Activated T-cell treated with anti-CD3 and anti-CD28 coated beads, Interleukin-2, amount 50 U/mL, for 1 hour (primary cell): ENCODE measurements at regions not wholly inside any gene's neighbourhood (a gene's known extent, or its start where the extent isn't known, plus 50 kb on each side); places are given as distances from the start of the nearest gene placed in this dataset.

Experiments used
- DNase-seq: peaks from one replicate; pipeline ENCODE4 v3.0.0-alpha.2; 2020

DNA sequence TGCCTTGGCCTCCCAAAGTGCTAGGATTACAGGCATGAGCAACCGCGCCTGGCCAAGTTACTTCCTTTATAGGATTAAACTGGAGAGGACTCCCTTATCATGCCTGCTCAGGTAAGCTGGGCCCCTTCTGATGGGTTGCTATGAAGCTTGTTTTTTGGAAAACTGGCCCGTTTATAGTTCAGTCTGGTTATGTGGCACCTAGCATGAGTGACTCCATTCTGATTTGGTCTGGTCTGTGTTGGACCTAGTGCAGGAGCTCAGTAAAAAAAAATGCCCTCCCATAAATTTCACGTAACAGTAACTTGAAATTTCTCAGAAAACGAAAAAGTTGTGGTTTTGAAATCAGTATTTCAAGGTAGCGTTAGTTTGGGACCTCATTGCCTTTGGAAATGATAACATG, 448.4 kb downstream of the HACE1 start:
- no peak for DNase-seq

DNA sequence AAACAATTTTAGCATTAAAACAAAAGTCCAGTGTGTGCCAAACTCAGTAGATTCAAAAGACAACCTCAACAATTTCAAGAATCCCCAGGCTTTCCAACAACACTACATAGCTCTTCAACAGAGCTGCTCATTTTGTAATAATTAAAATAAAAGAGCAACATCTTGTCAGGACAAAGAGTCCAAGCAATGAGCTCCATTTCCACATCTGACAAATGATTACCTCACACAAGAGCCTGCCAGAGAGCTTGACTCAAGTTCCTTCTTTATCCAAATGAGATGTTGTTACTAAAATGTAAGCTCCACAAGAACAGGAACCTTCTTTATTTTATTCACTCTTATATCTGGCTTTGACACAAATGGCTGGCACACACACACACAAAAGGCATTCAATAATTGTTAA, 449.8 kb downstream of the HACE1 start:
- DNase-seq: no peak

DNA sequence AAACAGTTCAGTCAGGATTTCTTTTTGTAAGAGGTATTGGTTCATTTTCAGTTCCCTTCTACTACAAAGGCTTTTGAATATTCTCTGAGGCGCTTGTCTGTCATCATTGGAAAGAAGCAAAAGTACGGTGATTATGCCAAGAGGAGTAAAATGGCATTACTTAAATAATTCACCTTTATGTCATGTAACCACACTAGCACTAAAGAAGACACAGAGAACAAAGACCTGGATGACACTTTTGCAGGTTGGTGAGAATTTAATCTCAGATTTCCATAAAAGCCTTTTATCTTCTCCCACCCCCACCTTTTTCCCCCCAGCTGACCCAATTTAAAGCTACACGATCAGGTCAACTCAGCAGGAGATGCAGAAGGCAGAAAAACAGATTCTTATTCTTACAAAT, 451.8 kb downstream of the HACE1 start:
- no peak for DNase-seq

DNA sequence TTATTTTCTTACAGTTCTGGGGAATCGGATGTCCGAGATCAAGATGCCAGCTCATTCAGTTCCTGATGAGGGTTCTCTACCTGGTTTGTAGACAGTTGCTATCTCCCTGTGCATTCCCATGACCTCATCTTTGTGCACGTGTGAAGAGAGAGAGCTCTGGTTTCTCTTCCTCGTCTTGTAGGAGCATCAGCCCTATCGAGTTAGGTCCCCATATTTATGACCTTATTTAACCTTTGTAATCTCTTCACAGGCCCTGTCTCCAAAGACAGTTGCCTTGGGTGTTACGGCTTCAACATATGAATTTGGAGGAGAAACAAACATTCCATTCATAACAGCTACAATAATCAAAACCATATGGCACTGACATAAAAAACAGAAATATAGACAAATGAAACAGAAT, 455.3 kb downstream of the HACE1 start:
- DNase-seq: no peak

DNA sequence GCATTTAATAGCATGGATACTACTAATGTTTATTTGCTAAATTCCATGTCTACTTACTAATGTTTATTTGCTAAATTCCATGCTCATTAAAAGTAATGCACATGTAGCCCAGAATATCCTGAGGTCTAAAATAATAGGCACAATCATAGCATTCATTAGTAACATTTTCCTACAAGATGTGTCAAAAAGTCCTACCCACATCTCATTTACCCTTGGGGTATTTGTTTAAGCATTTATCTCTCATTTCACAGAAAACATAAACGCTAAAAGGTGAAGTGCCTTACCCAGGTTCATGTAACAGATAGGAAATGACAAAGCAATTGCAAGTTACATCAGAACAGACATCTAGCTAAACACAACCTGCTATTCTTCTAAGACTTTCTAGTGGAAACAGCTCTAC, 457.1 kb downstream of the HACE1 start:
- no peak for DNase-seq

DNA sequence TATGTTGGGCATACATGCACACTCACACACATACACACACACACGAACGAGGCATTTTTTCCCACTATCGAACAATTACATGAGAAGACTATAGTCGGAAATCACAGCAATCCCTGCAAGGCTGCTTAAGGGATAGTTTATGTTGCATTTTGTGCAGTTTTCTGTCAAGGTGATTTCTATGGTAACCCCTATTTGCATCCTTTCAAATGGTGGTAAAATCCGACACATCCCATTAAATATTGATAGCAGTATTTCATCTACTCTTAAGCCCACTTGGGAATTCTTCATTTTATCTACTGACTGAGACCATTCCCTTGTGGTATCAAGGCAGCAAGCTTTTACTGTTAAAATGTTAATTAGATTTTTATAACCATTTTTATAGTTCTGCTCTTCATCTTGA, 457.8 kb downstream of the HACE1 start:
- no peak for DNase-seq

DNA sequence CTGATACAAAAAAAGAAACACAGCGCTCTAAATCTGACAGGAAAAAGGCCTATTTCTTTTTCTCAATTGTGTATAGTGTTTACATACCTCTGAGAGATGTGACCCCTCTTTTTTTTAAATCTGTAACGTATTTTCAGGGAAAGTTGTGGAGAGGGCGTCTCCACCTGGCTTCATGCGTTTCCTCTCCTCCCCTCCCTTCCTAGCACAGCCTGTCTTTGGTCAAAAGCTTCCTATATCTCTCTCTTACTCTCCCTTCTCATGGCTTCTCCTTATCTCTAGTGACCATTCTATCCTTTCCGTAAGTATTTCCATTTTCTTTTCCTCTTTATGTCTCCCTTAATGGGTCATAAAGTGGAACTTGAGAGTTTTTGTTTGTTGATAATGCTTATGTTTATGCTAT, 458.9 kb downstream of the HACE1 start:
- no peak for DNase-seq

DNA sequence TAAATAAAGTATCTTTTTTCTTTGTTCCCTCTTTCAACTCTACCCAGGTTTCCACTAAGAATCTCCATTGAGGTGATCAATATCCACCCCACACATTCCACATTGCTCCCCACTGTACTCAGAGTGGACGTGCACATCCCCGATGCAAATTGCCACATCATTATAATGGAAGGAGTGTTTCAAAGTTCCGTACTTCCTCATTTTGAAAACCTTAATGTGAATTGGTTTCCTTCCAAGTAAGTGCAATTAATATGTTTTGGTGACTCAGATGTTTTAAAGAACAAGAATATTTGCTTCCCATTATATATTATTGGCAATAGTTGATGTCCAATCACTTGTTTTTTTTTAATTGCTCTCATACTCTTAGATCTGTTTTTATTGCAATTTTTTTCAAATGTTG, 463.6 kb downstream of the HACE1 start:
- no peak for DNase-seq

DNA sequence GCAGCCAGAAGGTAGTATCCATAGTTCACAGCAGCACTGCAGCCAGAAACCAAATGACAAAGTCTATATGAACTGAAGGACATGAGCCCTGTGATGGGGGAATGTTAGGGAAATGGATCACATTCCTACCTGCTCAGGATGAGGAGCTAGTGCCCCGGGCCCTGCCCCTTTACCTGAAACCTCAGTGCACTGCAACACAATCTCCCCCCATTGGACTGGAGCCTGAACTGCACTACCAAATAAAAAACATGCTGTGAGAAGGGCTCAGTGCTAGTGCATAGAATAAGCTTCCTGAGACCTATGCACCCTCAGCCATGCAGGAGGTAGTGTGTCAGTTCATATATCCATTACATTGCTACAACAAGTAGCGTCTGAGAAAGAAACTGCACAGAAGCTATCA, 477.8 kb downstream of the HACE1 start:
- DNase-seq: no peak

DNA sequence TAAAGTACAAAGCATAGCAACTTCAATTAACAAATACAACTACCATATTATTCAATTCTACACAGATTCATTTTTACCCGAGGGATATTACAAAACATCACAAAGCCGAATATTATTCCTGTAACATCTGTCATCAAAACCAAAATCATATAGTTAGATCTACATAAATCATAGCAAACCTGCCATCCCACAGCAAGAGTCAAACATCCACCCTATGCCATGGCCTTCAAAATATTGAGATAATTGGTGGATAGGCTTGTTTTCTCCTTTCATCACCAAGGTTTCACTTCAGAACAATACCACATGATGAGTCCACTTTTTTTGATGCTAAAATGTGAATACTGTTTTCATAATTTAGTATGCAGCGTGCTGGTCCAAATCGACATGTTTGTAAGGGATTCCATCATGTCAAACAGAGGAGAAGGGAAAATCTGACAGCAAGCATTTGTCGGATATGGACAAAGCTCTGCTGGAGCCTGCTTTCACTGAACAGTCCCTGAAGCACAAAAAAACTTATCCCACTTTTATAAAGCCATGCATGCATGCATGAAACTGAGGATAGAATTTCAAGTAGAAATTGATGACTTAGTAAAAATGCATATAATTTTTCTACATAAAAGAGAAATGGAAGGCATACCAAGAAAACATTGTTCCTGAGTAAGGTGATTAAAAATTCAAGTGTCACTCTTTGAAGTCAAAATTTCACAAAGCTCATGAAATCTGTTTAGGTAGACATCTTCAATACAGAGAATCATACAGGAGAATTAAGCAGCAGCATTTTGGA, 494.1 kb downstream of the HACE1 start:
- no peak for DNase-seq

DNA sequence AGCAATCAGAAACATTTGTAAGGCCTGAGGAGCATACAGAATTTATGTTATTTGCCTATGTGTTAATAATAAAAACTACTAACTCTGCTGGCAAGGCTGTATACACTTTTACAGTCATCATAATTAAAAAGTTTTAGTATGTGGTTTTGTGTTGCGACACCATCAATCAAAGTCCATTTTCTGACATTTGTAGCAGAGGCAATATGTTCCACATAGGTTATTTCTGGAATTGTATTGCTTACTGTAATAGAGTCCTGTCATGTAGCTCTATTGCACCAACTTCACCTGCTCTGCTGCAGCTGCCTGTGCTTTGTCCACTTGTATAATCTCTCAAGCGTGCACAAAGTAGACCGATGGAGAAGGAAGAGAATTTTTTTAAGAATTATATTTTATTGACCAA, 501.8 kb downstream of the HACE1 start:
- DNase-seq: no peak

DNA sequence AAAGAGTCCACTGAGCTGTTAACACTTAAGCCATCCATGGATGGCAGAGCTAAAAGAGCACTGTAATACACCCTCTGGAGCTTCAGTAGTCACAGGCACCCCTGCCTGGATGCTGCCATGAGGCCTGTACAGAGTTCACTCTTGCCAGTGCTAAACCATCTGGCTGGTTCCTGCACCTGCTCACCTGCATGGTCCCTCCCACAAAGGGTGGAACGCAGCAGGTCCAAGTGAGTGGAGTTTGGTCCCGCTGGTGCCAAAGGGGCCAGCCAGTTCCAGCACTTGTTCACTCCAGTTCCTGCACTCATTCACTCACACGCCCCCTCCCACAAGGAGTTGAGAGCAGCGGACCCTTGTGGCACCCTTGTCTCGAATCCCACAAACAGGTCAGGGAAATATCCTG, 503.5 kb downstream of the HACE1 start:
- no peak for DNase-seq

DNA sequence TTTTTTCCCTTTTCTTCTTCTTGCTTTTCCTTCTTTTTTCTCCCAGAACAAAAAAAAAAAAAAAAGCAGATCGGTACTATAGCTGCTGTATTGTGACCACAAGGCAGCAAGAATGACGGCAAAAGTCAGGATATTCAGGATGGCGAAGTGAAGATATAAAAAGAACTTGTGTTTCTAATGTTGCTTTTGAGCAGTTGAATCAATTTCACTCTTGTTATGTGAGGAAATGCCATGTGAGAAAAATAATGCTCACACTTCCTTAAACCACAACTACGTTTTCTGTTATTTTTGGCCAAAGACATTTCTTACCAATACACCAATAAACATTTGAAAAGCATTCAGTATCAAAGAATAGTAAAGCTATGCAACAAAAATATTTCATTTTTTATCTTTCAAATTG, 510.5 kb downstream of the HACE1 start:
- no peak for DNase-seq

DNA sequence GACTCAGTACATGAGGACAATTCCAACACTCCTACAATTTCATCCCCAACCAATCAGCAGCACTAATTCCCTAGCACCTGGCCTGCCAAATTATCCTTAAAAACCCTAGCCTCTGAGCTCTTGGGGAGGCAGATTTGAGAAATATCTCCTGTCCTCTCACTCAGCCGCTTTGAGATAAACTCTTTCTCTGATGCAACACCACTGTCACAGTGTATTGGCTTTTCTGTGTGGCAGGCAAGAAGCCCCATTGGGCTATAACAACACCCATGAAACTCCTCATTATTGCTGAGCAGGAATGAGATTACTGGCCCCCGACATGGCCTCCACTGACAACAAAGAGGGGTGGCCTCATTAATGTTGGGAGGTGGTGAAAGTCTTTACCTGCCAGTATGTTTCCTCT, 515.5 kb downstream of the HACE1 start:
- DNase-seq: no peak

DNA sequence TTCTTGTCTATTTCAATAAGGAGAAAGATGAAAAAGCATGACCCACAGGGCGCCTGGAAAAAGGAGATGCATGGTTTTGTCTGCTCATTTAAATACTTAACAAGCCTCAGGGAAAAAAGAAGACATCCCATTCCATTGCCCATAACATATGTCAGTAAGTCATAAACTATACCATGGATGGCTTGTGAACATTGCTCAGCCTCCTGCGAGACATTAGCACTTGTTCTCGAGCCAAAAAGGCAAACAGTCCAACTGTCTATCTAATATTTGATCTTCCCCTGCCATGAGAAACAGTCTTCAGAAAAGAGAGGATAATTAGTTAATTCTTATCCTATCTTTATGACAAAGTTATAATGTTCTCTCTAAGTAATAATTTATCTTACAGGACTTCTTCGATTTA, 527.4 kb downstream of the HACE1 start:
- DNase-seq: no peak

DNA sequence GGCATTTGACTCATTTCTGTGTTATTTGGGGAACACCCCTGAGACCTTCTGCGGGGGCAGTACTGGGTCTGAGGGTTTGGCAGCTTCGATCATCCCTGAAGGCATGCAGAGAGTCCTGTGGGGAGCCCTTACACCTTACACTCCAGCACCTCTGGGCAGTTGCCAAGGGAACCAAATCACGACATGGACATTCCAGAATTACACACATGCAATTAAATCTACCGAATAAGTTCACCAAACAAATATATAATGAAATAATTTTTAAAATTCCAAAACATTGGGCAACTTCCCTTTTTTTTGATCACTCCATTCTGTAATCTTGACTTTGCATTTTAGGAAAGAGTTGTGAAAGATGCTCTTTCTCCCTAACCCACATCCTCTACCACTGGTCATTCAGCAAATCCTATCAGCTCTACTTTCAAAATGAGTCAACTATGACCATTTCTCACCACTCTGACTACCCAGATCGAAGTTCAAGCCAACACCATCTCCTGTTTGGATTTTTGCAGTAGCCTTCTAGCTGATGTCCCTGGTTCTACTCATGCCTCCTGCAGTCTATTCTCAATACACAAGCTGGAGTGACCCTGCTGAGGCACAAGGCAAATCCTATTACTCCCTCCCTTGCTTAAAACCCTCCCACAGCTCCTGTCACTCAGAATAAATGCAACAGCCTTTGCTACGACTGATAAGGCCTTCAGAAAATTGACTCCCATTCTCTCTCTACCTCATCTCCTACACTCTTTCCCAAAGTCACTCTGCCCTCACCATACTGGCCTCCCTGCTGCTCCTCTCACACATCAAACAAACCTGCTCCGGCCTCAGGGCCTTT, 533.3 kb downstream of the HACE1 start:
- no peak for DNase-seq

DNA sequence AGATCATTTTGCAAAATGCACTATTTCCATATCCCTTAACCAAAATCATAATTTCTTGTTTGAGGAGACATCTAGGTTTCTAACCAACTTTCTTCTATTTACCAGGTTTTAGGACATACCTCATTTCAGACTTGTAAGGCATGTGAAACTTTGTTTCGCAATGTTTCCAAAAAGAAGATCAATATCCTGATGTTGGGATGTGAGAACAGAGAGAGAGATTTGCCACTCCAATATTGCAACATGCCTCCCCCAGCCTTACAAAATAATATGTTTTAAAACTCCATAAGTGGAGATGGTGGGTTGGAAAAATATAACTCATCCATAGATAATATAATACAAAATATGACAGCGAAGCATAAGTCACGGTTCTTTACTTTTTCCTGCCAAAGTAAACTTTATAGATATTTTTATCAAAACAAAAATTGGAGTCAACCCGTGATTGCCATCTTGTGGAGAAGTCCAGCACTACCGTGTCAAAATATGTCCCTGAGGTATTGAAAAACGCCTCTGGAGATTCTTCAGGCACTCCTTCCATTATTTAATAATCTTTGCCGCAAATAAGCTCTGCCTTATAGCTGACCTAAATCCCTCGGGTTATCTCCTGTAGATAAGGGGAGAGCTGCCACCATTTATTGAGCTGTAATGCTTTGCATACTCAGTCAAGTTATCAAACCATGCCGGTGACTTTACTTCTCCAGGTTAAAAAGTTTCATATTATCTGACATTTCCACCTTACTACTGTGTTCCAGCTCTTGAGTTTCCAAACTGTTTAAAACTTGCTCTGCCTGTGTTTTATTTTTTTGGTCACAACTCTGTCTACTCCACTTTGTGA, 534.2 kb downstream of the HACE1 start:
- DNase-seq: no peak

DNA sequence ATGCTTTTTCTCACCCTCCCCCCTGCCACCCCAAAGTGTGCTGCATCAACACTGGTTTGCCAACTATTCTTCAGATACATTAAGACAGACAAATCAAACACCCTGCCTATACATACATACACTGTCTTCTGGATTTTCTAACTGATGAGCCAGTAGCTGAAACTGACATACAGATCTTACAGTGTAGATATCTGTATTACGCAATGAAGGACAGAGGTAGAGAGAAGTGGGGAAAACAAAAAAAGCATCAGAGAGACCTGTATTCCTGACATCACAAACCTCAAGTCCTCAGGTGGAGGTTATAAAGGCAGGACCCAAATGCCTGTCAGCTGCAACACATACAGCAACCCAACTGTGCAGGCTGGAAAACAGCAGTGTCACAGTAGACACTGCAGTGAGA, 535.4 kb downstream of the HACE1 start:
- no peak for DNase-seq

DNA sequence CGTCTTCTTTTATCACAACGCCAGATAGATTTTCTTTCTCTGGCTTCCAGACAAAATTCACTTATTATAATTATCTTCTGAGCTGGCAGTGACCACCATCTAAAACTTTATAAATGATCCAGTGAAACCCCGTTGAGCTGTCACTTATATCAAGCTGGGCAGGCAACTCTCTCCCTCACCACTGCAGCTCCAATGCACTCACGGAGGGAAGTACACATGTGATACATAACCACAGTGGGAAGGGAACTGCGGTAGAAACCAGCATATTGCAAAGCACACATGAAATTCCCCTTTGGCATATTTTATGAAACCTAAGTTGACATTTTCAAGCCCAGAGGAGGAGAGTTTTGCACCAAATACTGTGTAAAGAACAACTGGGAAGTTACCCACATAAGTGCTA, 536.9 kb downstream of the HACE1 start:
- DNase-seq: no peak

DNA sequence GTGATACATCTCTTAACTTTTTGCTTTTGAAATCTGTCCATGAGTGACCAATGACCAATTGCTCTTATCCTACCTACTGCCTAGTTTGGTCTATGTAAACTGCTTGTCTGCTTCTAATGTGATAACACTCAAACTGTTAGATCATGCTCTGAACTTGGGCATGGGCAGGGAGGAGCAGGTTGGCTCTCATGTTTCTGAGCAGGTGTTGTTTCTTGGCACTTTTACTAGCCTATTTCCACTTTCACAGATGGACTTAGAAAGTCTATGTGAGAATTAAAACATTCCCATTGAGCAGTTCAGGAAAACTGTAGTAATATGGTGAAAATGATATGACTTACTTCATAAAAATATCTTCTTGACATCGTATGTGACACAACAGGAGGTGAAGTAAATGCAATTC, 538.4 kb downstream of the HACE1 start:
- no peak for DNase-seq

DNA sequence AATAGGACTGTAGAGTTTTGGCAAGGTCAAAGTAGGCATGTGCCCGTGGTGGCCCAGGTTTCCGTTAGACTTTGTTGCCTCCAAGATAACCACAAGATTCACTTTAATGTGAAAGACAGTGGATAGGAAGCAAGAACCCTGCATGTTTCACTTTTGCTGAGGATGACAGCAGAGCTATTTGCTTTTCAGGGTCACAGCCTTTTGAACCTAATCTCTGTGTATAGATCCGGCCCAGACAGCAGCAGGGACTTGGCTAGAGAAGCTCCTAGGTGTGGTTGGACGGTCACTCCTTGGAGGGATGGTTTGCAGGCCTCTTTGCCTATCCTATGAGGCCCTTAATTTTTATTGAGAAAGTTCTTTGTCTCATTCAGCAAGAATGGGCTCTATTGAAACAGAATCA, 538.8 kb downstream of the HACE1 start:
- no peak for DNase-seq

DNA sequence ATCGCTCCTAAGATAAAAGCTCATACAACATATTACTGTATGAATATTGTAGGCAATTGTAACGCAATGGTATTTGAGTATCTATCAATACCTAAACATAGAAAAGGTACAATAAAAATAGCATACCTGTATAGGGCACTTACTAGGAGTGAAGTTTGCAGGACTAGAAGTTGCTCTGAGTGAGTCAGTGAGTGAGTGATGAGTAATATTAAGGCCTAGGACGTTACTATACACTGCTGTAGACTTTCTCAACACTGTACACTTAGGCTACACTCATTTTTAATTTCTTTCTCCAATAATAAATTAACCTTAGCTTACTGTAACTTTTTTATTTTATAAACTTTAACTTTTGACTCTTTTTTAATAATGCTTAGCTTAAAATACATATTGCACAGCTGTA, 546.9 kb downstream of the HACE1 start:
- DNase-seq: no peak

DNA sequence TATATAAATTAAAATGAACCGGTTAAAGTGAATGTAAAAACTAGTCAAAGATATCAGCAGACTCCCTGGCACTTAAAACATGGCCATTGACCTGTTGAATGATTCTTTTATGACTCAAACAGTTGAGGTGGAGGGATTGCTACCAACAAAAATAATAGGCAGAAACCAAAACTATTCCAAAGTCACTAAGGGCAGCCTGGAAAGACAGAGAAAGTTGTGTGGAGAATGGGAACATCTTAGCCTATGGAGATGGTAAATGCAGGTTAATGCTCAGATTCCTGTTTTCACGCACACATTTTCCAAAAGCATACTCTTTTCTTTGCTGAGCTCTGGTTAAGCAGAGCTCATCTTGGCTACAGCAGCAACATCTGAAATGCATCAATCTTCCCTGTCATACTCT, 553.5 kb downstream of the HACE1 start:
- no peak for DNase-seq

DNA sequence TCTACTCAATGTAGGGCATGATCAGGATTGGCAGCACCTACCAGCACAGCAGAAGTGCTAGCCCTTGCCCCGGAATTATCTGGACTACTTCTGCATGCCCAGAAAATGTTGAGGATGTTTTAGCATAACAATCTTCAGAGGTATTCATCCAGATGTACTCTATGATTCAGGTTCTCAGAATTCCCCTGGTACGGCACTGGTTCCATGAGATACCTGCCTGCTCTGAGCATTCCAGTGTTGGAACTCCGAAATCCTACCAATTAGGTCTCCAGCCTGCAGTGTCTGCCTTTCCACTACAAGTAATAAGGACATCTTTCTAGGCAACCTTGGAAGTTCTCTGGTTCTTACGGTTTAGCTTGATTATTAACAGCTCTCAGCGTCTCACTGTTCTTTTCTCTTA, 554.5 kb downstream of the HACE1 start:
- no peak for DNase-seq
